GM12878 (cell line): ENCODE measurements at regions not wholly inside any gene's neighbourhood (a gene's known extent, or its start where the extent isn't known, plus 50 kb on each side); places are given as distances from the start of the nearest gene placed in this dataset.

Source experiments
- CHD2 ChIP-seq: IDR thresholded peaks from 2 replicates; pipeline ENCODE4 v1.6.1; 2011; ENCODE audit warnings: low read depth, low read length, improper control_type of control experiment, borderline replicate concordance
- CTCF ChIP-seq, 3 experiments: IDR thresholded peaks in 2 of 3; conservative IDR thresholded peaks in 1 of 3; 2 replicates each; pipeline ENCODE4 v1.5.1; 2011; ENCODE audit warnings: low read depth in 3 of 3, low read length in 3 of 3, mild to moderate bottlenecking in 3 of 3, control low read depth in 2 of 3, moderate library complexity in 2 of 3, inconsistent platforms in 1 of 3, mixed read lengths in 1 of 3; ENCODE audit not compliant: control insufficient read depth in 2 of 3, insufficient read depth in 1 of 3; ENCODE audit errors: extremely low read depth in 1 of 3
- E2F4 ChIP-seq: IDR thresholded peaks from 2 replicates; pipeline ENCODE4 v1.6.1; 2012; ENCODE audit warnings: low read depth, low read length, improper control_type of control experiment
- ELK1 ChIP-seq: IDR thresholded peaks from 2 replicates; pipeline ENCODE4 v1.6.1; 2012; ENCODE audit warnings: low read depth, low read length, improper control_type of control experiment
- EP300 ChIP-seq, 2 experiments: fragments of 150-350 bp in 1 of 2; IDR thresholded peaks; 2 replicates each; pipeline ENCODE4 v1.6.1; 2011 to 2012; ENCODE audit warnings: low read depth in 2 of 2, low read length in 2 of 2, borderline replicate concordance in 1 of 2, improper control_type of control experiment in 1 of 2, inconsistent platforms in 1 of 2; ENCODE audit not compliant: control insufficient read depth in 1 of 2
- HCFC1 ChIP-seq: fragments of 150-350 bp; IDR thresholded peaks from 2 replicates; pipeline ENCODE4 v1.6.1; 2014; ENCODE audit warnings: low read length
- HDAC2 ChIP-seq: fragments of 200-600 bp; sonication (generic); IDR thresholded peaks from 2 replicates; pipeline ENCODE4 v1.6.1; 2017
- MTA3 ChIP-seq: IDR thresholded peaks from 2 replicates; pipeline ENCODE4 v1.6.1; 2012; ENCODE audit warnings: low read length, inconsistent platforms, borderline replicate concordance
- NRF1 ChIP-seq: conservative IDR thresholded peaks from 2 replicates; pipeline ENCODE4 v1.6.1; 2011; ENCODE audit warnings: mild to moderate bottlenecking, low read depth, low read length, improper control_type of control experiment
- POLR2AphosphoS5 ChIP-seq: IDR thresholded peaks from 2 replicates; pipeline ENCODE4 v1.6.1; 2011; ENCODE audit warnings: mild to moderate bottlenecking, low read length, inconsistent platforms
- REST ChIP-seq: IDR thresholded peaks from 2 replicates; pipeline ENCODE4 v1.6.1; 2012; ENCODE audit warnings: mild to moderate bottlenecking, low read depth, low read length
- RFX5 ChIP-seq: IDR thresholded peaks from 2 replicates; pipeline ENCODE4 v1.6.1; 2011; ENCODE audit warnings: low read depth, low read length, improper control_type of control experiment
- ZNF24 ChIP-seq: fragments of 450-650 bp; IDR thresholded peaks from 2 replicates; pipeline ENCODE4 v1.6.1; 2017; ENCODE audit warnings: antibody characterized with exemption, mild to moderate bottlenecking

- TF ChIP-seq CTCF (IDR thresholded peaks at IDR 0.05 in 2 of 3, conservative IDR thresholded peaks at IDR 0.05 in 1 of 3; ENCODE audit: control insufficient read depth in 2 of 3, extremely low read depth in 1 of 3, insufficient read depth in 1 of 3, low read depth in 3 of 3, low read length in 3 of 3), result no peak
- TF ChIP-seq MTA3, result no peak
- TF ChIP-seq EP300 (IDR thresholded peaks at IDR 0.05; ENCODE audit: borderline replicate concordance in 1 of 2, control insufficient read depth in 1 of 2, low read depth in 2 of 2, low read length in 2 of 2), result no peak
- no peak for TF ChIP-seq HCFC1
- TF ChIP-seq HDAC2, result no peak
- no peak for TF ChIP-seq NRF1
- TF ChIP-seq REST, result no peak
- TF ChIP-seq ZNF24, result no peak
- TF ChIP-seq E2F4, result no peak
- no peak for TF ChIP-seq POLR2AphosphoS5
- TF ChIP-seq ELK1, result no peak
- TF ChIP-seq CHD2, result no peak
- TF ChIP-seq RFX5, result no peak
Observed at GRCh38 chr2:176923205-176923604, 289.4 kb upstream of the HNRNPA3 start.
